T-helper 2 cell treated with Interferon-gamma antibody and Interleukin-4, amounts not matched to agents 5 μg/mL and 100 μg/mL, for 36 hours (primary cell): ENCODE measurements at regions not wholly inside any gene's neighbourhood (a gene's known extent, or its start where the extent isn't known, plus 50 kb on each side); places are given as distances from the start of the nearest gene placed in this dataset.
"Not testable (repeated sequence)": the region's sequence is repeated elsewhere in the genome, so short reads cannot be mapped to it uniquely, and the experiment has no call there.

Source experiments
- DNase-seq: peaks from one replicate; pipeline ENCODE4 v3.0.0; 2021; ENCODE audit warnings: low spot score
- H3K27ac Mint-ChIP-seq: one replicate; pipeline ENCODE4 v1.8.0; 2021; ENCODE audit warnings: mild to moderate bottlenecking, mixed read lengths
- H3K27me3 Mint-ChIP-seq: one replicate; pipeline ENCODE4 v1.8.0; 2021; ENCODE audit warnings: low read depth, mixed read lengths
- H3K36me3 Mint-ChIP-seq: one replicate; pipeline ENCODE4 v1.8.0; 2021; ENCODE audit warnings: low read depth, mixed read lengths
- H3K4me1 Mint-ChIP-seq: one replicate; pipeline ENCODE4 v1.8.0; 2021; ENCODE audit warnings: low read depth, mixed read lengths
- H3K4me3 Mint-ChIP-seq: one replicate; pipeline ENCODE4 v1.8.0; 2022; ENCODE audit warnings: mild to moderate bottlenecking, moderate library complexity, mixed read lengths
- H3K9me3 Mint-ChIP-seq: one replicate; pipeline ENCODE4 v1.8.0; 2021; ENCODE audit warnings: mixed read lengths

DNA sequence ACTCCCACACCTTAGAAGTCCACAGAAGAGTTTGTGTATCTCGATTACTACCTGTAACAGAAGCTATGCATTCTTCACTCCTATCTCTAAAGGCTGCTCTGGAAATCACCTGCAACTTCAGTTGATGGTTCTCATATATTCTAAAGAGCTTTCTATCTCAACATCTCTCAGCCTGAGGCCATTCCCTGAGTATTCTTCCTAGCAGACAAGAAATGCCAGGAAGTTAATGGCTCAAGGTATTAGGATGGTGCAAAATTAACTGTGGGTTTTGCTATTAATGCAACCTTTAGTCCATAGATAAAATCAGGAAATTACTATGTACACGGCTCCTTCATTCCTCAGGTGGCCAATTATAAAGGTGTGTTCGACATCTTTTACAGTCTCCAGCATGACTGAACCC, 290.1 kb downstream of the ZNF716 start:
- not testable (repeated sequence) for H3K4me3 Mint-ChIP-seq, DNase-seq, H3K36me3 Mint-ChIP-seq, H3K27me3 Mint-ChIP-seq, H3K27ac Mint-ChIP-seq, H3K4me1 Mint-ChIP-seq
- H3K9me3 Mint-ChIP-seq = peaks cover 29% of the 10 kb centered on the region

DNA sequence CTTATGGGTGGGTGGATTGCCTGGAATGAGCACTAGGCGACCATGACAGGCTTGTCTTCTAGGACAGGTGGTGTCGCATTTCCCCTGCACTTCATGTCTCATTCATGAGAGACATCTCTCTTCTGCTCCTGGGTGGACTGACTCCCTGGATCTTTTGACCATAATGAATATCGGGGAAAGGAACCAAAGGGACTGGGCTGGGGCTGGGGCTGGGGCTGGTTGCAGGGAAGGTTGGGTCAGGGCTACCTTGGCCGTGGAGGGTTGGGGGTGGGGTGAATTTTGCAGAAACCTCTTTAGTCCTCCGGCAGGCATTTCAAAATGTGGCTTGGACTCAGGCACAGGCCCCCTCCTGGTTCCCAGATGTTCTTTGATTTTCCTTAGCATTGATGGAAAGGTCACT, 319.2 kb downstream of the ZNF716 start:
- no peak overlapping the region for H3K4me3 Mint-ChIP-seq
- H3K27me3 Mint-ChIP-seq = no peaks in the 10 kb centered on the region
- peaks cover 3% of the 10 kb centered on the region for H3K36me3 Mint-ChIP-seq
- H3K9me3 Mint-ChIP-seq = peaks cover 42% of the 10 kb centered on the region
- no peak for DNase-seq
- H3K4me1 Mint-ChIP-seq = no peaks in the 10 kb centered on the region
- H3K27ac Mint-ChIP-seq = no peak overlapping the region

GRCh38 chr7:57769958-57770357, 320.0 kb downstream of the ZNF716 start:
- no peak for DNase-seq
- no peak overlapping the region for H3K27ac Mint-ChIP-seq
- no peak overlapping the region for H3K4me3 Mint-ChIP-seq
- H3K27me3 Mint-ChIP-seq = no peaks in the 10 kb centered on the region
- peaks cover 3% of the 10 kb centered on the region for H3K36me3 Mint-ChIP-seq
- H3K4me1 Mint-ChIP-seq = no peaks in the 10 kb centered on the region
- H3K9me3 Mint-ChIP-seq = peaks cover 50% of the 10 kb centered on the region

- Mint-ChIP-seq H3K27ac (no peak overlapping the region), H3K27me3 (no peaks in the 10 kb centered on the region), H3K4me1 (no peaks in the 10 kb centered on the region), H3K4me3 (no peak overlapping the region), H3K9me3 (peaks cover 56% of the 10 kb centered on the region), H3K36me3 (peaks cover 3% of the 10 kb centered on the region)
- no peak for DNase-seq
Measured at GRCh38 chr7:57772126-57772924, 322.3 kb downstream of the ZNF716 start.

DNA sequence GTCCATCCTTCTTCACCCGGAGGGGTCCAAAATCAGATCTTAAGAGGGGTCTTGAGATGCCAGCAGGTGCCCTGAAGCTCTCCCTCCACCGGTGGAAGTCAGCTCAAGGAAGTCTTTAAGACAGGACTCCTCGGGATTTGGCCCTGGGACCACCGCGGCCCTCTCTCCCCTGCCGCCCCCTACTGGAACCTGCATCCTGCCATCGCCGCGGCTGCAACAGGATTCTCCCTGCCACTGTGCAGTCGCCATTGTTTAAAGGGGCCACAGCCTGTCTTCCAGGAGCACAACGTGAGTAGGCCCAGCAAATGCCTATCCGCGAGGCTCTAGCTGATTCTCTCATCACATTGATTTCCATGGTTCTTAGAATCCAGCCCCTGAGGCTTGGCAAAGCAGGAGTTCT, 324.3 kb downstream of the ZNF716 start:
- Mint-ChIP-seq H3K36me3 (peaks cover 3% of the 10 kb centered on the region), H3K27ac (no peak overlapping the region), H3K4me1 (no peaks in the 10 kb centered on the region), H3K27me3 (no peaks in the 10 kb centered on the region), H3K9me3 (peaks cover 56% of the 10 kb centered on the region), H3K4me3 (no peak overlapping the region)
- no peak for DNase-seq

GRCh38 chr7:57775396-57776088, 325.6 kb downstream of the ZNF716 start:
- H3K9me3 Mint-ChIP-seq = peaks cover 56% of the 10 kb centered on the region
- H3K27ac Mint-ChIP-seq = no peak overlapping the region
- peaks cover 3% of the 10 kb centered on the region for H3K36me3 Mint-ChIP-seq
- no peaks in the 10 kb centered on the region for H3K27me3 Mint-ChIP-seq
- no peak for DNase-seq
- no peaks in the 10 kb centered on the region for H3K4me1 Mint-ChIP-seq
- H3K4me3 Mint-ChIP-seq = no peak overlapping the region

DNA sequence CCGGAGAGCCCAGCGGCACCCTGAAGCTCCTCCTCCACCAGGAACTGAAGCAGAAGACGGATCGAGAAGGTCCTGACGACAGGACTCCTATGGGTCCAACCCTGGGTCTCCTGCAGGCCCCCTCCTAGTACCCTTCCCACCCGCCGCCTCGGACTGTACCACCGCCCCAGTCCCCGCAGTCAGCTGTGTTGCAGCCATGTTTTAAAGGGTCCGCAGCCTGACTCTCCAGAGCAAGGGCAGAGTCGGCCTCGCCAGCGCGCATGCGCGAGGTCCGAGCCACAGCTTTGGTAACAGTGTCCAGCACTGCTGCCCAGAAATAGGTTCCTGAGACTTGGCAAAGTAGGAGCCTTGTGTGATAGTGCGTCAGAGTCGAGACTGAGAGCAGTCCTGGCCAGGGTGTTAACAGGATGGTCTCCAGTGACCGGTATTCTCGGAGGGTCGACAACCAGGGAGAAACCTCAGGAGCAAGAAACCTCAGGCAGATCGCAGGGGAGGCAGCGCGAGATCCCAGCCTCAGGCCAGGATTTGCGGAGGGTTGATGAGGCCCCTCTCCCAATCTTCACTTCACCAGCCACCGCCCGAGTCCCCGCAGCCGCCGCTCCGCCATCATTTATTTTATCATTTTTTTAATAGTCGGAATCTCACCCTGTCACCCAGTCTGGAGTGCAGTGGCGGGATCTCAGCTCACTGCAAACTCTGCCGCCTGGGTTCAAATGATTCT, 326.3 kb downstream of the ZNF716 start:
- peaks cover 52% of the 10 kb centered on the region for H3K9me3 Mint-ChIP-seq
- not testable (repeated sequence) for H3K36me3 Mint-ChIP-seq, H3K27ac Mint-ChIP-seq, H3K4me3 Mint-ChIP-seq, DNase-seq, H3K27me3 Mint-ChIP-seq, H3K4me1 Mint-ChIP-seq

- H3K4me3 Mint-ChIP-seq = no peak overlapping the region
- H3K4me1 Mint-ChIP-seq = no peaks in the 10 kb centered on the region
- peaks cover 40% of the 10 kb centered on the region for H3K9me3 Mint-ChIP-seq
- no peaks in the 10 kb centered on the region for H3K27me3 Mint-ChIP-seq
- no peaks in the 10 kb centered on the region for H3K36me3 Mint-ChIP-seq
- DNase-seq = no peak
- H3K27ac Mint-ChIP-seq = no peak overlapping the region
Measured at GRCh38 chr7:57789130-57789529, 339.2 kb downstream of the ZNF716 start.

DNA sequence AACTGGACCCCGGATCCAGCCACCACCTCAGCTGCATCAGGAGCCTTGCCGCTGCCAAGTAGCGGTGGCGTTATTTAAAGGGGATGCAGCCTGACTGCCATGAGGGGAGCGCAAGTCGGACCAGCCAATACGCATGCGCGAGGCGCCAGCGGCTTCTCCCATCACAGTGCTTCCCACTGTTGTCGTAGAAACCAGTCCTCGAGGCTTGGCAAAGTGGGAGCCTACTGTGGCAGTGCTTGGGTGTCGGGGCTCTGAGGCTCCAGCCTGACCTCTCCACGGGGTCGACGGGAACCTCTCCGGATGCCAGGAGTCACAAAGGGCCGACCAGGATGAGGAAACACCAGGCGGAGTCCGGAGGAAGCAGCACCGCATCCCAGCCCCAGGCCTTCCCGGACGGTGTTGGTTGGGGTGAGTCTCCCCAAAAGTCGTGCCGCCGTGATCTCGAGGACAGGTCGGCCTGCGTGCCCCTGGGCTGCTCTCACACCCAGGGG, 369.6 kb downstream of the ZNF716 start:
- Mint-ChIP-seq H3K36me3 (peaks cover 5% of the 10 kb centered on the region), H3K27me3 (no peaks in the 10 kb centered on the region), H3K4me1 (no peaks in the 10 kb centered on the region), H3K27ac (no peak overlapping the region), H3K4me3 (no peak overlapping the region), H3K9me3 (peaks cover 34% of the 10 kb centered on the region)
- DNase-seq = no peak

DNA sequence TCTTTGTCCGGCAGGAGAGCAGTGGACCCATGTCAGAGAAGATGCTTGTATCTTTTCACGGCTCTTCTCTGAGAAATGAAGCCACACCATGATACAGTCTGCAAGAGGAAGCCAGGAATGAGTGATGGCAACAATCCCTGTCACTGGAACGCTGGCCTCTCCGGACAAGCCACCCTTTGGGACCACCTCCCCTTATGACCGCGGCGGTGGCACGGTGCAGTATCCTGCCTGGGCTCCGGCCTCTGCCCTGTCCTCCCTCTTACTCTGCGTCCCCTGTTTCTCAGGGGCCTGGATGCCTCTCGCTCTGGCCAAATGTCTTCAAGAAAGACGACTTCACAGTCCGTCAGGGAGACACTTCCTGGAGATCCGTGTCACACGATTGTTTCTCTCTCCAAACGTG, 370.5 kb downstream of the ZNF716 start:
- Mint-ChIP-seq H3K9me3 (peaks cover 36% of the 10 kb centered on the region), H3K4me1 (no peaks in the 10 kb centered on the region), H3K27me3 (no peaks in the 10 kb centered on the region), H3K36me3 (peaks cover 5% of the 10 kb centered on the region), H3K27ac (no peak overlapping the region), H3K4me3 (no peak overlapping the region)
- no peak for DNase-seq

DNA sequence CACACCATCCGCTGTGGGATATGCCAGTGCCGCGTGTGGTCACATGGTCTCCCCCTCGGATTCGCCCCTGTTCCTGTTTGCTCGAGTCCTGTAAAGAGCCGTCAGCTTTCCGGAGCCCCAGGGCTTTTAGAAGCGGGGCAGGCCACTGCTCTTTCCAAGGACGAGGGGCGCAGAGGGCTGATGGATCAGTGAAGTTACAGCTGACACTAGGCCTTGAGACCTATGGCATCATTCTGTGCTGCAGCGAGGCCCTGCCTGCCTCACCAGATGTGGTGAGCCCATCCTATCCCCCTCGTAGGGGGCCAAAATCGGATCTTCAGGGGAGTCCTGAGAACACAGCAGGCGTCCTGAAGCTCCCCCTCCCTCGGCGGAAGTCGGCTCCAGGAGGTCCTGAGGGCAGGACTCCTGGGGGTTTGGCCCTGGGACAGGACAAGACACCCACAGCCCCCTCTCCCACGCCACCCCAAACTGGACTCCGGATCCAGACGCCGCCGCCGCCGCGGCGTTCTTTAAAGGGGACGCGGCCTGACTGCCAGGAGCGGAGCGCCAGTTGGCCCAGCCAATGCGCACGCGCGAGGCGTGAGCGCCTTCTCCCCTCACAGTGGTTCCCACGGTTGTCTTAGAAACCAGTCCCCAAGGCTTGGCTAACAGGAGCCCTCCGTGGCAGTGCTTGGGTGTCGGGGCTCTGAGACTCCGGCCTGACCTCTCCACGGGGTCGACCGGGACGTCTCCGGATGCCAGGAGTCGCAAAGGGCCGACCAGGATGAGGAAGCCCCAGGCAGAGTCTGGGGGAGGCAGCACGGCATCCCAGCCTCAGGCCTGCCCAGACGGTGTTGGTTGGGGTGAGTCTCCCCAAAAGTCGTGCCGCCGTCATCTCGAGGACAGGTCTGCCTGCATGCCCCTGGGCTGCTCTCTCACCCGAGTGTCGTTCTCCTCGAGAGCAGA, 371.7 kb downstream of the ZNF716 start:
- DNase-seq = no peak
- Mint-ChIP-seq H3K27ac (no peak overlapping the region), H3K9me3 (peaks cover 33% of the 10 kb centered on the region), H3K4me3 (no peak overlapping the region), H3K27me3 (no peaks in the 10 kb centered on the region), H3K4me1 (no peaks in the 10 kb centered on the region), H3K36me3 (peaks cover 5% of the 10 kb centered on the region)

GRCh38 chr7:57826548-57826947, 376.6 kb downstream of the ZNF716 start:
- H3K4me3 Mint-ChIP-seq = not testable (repeated sequence)
- H3K9me3 Mint-ChIP-seq = peaks cover 17% of the 10 kb centered on the region

DNA sequence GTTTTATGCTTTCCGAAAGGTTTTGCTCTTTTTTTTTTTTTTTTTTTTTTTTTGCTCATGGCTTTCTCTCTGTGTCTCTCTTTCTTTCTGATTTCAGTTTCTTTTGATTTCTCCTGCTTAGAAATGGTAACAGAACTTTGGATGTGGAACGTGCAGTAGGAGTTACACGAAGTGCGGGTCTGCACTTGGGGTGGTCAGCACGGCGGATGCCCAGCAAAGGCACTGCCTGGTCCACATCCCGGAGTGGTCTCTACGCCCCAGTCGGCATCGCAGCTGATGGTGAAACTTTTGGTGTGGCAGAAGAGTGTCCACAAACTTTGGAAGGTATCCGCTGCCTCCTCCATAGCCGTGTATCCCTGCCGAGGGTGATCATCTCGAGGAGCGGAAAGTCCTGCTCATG, 385.2 kb downstream of the ZNF716 start:
- not testable (repeated sequence) for H3K27me3 Mint-ChIP-seq, DNase-seq, H3K9me3 Mint-ChIP-seq, H3K36me3 Mint-ChIP-seq, H3K4me1 Mint-ChIP-seq, H3K4me3 Mint-ChIP-seq, H3K27ac Mint-ChIP-seq

More at GRCh38 chr7:57826548-57826947, 376.6 kb downstream of the ZNF716 start:
- not testable (repeated sequence) for H3K27me3 Mint-ChIP-seq, DNase-seq, H3K27ac Mint-ChIP-seq, H3K36me3 Mint-ChIP-seq, H3K4me1 Mint-ChIP-seq
